ENCODE measurements at regions not wholly inside any gene's neighbourhood (a gene's known extent, or its start where the extent isn't known, plus 50 kb on each side); places are given as distances from the start of the nearest gene placed in this dataset.
A peak's percentile ranks its signal among the peaks of the same experiment; 100 is the strongest.

- H3K36me3 Mint-ChIP-seq = no peaks in the 10 kb centered on the region
- 89% methylated on average over 3 of the region's 3 CpGs for whole genome bisulfite sequencing (ENCODE audit: insufficient coverage)
- Histone ChIP-seq H3K27ac (ENCODE audit: low read depth in 1 of 2, low read length in 2 of 2) (no peak overlapping the region), H3K4me1 (ENCODE audit: control insufficient read depth in 1 of 2, insufficient read depth in 2 of 2, low read length in 2 of 2) (peaks cover 3 to 7% of the 10 kb centered on the region in 2 donors), H3K9me3 (replicated peaks in 1 of 2; ENCODE audit: control insufficient read depth in 1 of 2, insufficient read depth in 1 of 2, low read length in 2 of 2) (peaks cover 2 to 8% of the 10 kb centered on the region in 2 donors), H3K27me3 (ENCODE audit: control insufficient read depth in 2 of 2, insufficient read depth in 2 of 2, low read length in 2 of 2) (peaks cover 26 to 51% of the 10 kb centered on the region in 2 donors), H3K79me2 (ENCODE audit: insufficient read depth, low read length) (no peaks in the 10 kb centered on the region), H4K20me1 (ENCODE audit: insufficient read depth, low read length) (no peaks in the 10 kb centered on the region), H3K4me2 (replicated peaks; ENCODE audit: extremely low read depth, low read length, poor library complexity, severe bottlenecking) (no peak overlapping the region), H3K4me3 (replicated peaks in 1 of 3; ENCODE audit: low read depth in 2 of 3, low read length in 3 of 3) (no peak overlapping the region), H3K9ac (ENCODE audit: insufficient read depth, low read length, poor library complexity, severe bottlenecking) (no peak overlapping the region), H2AFZ (ENCODE audit: insufficient read depth, low read depth, low read length, poor library complexity, severe bottlenecking) (no peak overlapping the region), H3K36me3 (replicated peaks in 1 of 2; ENCODE audit: control insufficient read depth in 1 of 2, insufficient read depth in 2 of 2, low read length in 2 of 2) (no peaks in the 10 kb centered on the region)
- no peak overlapping the region for H3K27ac Mint-ChIP-seq
- peak overlapping the region in 1 of 2 donors; percentile 47 for H3K4me3 Mint-ChIP-seq
- peaks cover 45 to 62% (median 51%) of the 10 kb centered on the region in 3 donors for H3K27me3 Mint-ChIP-seq (ENCODE audit: low read depth in 3 of 3)
- no peak for TF ChIP-seq CTCF (IDR thresholded peaks at IDR 0.05)
- H3K4me1 Mint-ChIP-seq = peaks cover 10% of the 10 kb centered on the region
- H3K9me3 Mint-ChIP-seq = peaks cover 0 to 8% (median 4%) of the 10 kb centered on the region in 7 donors
- no peak for DNase-seq
- intact Hi-C loops (cut with micrococcal nuclease) = no loop called here
These were observed 50.4 kb upstream of the ARHGEF7 start for GRCh38 chr13:111064661-111065060.

- Mint-ChIP-seq H3K9me3 (peaks cover 4 to 11% (median 7%) of the 10 kb centered on the region in 7 donors), H3K27me3 (ENCODE audit: low read depth in 3 of 3) (peaks cover 31 to 53% (median 44%) of the 10 kb centered on the region in 3 donors), H3K4me1 (peaks cover 10% of the 10 kb centered on the region), H3K27ac (no peak overlapping the region), H3K4me3 (no peak overlapping the region), H3K36me3 (no peaks in the 10 kb centered on the region)
- Histone ChIP-seq H3K36me3 (replicated peaks in 1 of 2; ENCODE audit: control insufficient read depth in 1 of 2, insufficient read depth in 2 of 2, low read length in 2 of 2) (no peaks in the 10 kb centered on the region), H3K27ac (ENCODE audit: low read depth in 1 of 2, low read length in 2 of 2) (no peak overlapping the region), H3K4me2 (replicated peaks; ENCODE audit: extremely low read depth, low read length, poor library complexity, severe bottlenecking) (no peak overlapping the region), H3K79me2 (ENCODE audit: insufficient read depth, low read length) (no peaks in the 10 kb centered on the region), H4K20me1 (ENCODE audit: insufficient read depth, low read length) (no peaks in the 10 kb centered on the region), H3K9me3 (replicated peaks in 1 of 2; ENCODE audit: control insufficient read depth in 1 of 2, insufficient read depth in 1 of 2, low read length in 2 of 2) (peaks cover 0 to 8% of the 10 kb centered on the region in 2 donors), H3K4me3 (replicated peaks in 1 of 3; ENCODE audit: low read depth in 2 of 3, low read length in 3 of 3) (no peak overlapping the region), H3K9ac (ENCODE audit: insufficient read depth, low read length, poor library complexity, severe bottlenecking) (no peak overlapping the region), H3K4me1 (ENCODE audit: control insufficient read depth in 1 of 2, insufficient read depth in 2 of 2, low read length in 2 of 2) (peaks cover 3 to 7% of the 10 kb centered on the region in 2 donors), H2AFZ (ENCODE audit: insufficient read depth, low read depth, low read length, poor library complexity, severe bottlenecking) (no peak overlapping the region), H3K27me3 (ENCODE audit: control insufficient read depth in 2 of 2, insufficient read depth in 2 of 2, low read length in 2 of 2) (peaks cover 14 to 34% of the 10 kb centered on the region in 2 donors)
- intact Hi-C loops (cut with micrococcal nuclease) = no loop called here
- TF ChIP-seq CTCF (IDR thresholded peaks at IDR 0.05) = no peak
- WGBS (ENCODE audit: insufficient coverage) = 100% methylated on average over 1 of the region's 2 CpGs
- no peak for DNase-seq
These were observed 52.1 kb upstream of the ARHGEF7 start for GRCh38 chr13:111062966-111063365.
